HCT116 (cell line): ENCODE measurements at regions not wholly inside any gene's neighbourhood (a gene's known extent, or its start where the extent isn't known, plus 50 kb on each side); places are given as distances from the start of the nearest gene placed in this dataset.

Experiments used
- CEBPB ChIP-seq: IDR thresholded peaks from 2 replicates; pipeline ENCODE4 v1.6.1; 2012; ENCODE audit warnings: low read depth
- CTCF ChIP-seq, 3 experiments: fragments of 200-600 bp in 1 of 3; sonication (generic) in 1 of 3; IDR thresholded peaks in 2 of 3; conservative IDR thresholded peaks in 1 of 3; 2 replicates each; pipeline ENCODE4 v1.5.1; 2012 to 2017; ENCODE audit warnings: low read depth in 2 of 3, low read length in 2 of 3, antibody characterized with exemption in 1 of 3, borderline replicate concordance in 1 of 3, control low read depth in 1 of 3, mild to moderate bottlenecking in 1 of 3, mixed read lengths in 1 of 3, mixed run types in 1 of 3, moderate library complexity in 1 of 3; ENCODE audit not compliant: insufficient read depth in 1 of 3
- EZH2 ChIP-seq: fragments of 200-600 bp; sonication (generic); IDR thresholded peaks from 2 replicates; pipeline ENCODE4 v1.6.1; 2017; ENCODE audit warnings: antibody characterized with exemption, mixed run types
- ZBTB33 ChIP-seq: IDR thresholded peaks from 2 replicates; pipeline ENCODE4 v1.6.1; 2011; ENCODE audit warnings: mild to moderate bottlenecking, low read length, moderate library complexity; ENCODE audit not compliant: insufficient replicate concordance; ENCODE audit errors: extremely low read depth

GRCh38 chr6:120058410-120058809 is 708.8 kb upstream of the MAN1A1 start:
- TF ChIP-seq CTCF (IDR thresholded peaks at IDR 0.05 in 2 of 3, conservative IDR thresholded peaks at IDR 0.05 in 1 of 3; ENCODE audit: borderline replicate concordance in 1 of 3, insufficient read depth in 1 of 3, low read depth in 2 of 3, low read length in 2 of 3) = no peak
- no peak for TF ChIP-seq EZH2
- no peak for TF ChIP-seq ZBTB33
- no peak for TF ChIP-seq CEBPB
